Esophagus squamous epithelium (tissue), 5 donors: ENCODE measurements at regions not wholly inside any gene's neighbourhood (a gene's known extent, or its start where the extent isn't known, plus 50 kb on each side); places are given as distances from the start of the nearest gene placed in this dataset.

Experiments used
- DNase-seq: peaks from one replicate; lab custom pipeline; 2025; lab: John Stamatoyannopoulos, UW
- H3K27ac ChIP-seq, 4 donors: fragments of 200-600 bp; sonication (generic); one replicate each; pipeline ENCODE4 v1.5.1; 2016 to 2019; ENCODE audit warnings: mild to moderate bottlenecking in 1 of 4
- H3K27me3 ChIP-seq, 4 donors: fragments of 200-600 bp; sonication (generic); 1 replicate in 3 of 4; 2 replicates in 1 of 4; pipeline versions ENCODE4 v1.5.1 to v1.6.0; 2017 to 2021; ENCODE audit warnings: antibody characterized with exemption in 1 of 4
- H3K36me3 ChIP-seq, 3 donors: fragments of 200-600 bp; sonication (generic); one replicate each; pipeline ENCODE4 v1.5.1; 2016 to 2019
- H3K4me1 ChIP-seq, 3 donors: fragments of 200-600 bp; sonication (generic); one replicate each; pipeline ENCODE4 v1.5.1; 2017 to 2019
- H3K4me3 ChIP-seq, 4 donors: fragments of 200-600 bp; sonication (generic); 1 replicate in 3 of 4; 2 replicates in 1 of 4; pipeline ENCODE4 v1.5.1; 2016 to 2019; ENCODE audit warnings: mild to moderate bottlenecking in 2 of 4, moderate library complexity in 1 of 4
- H3K9me3 ChIP-seq, 3 donors: fragments of 200-600 bp; sonication (generic); one replicate each; pipeline ENCODE4 v1.5.1; 2016 to 2019
- CTCF ChIP-seq, 6 experiments: fragments of 450-650 bp in 4 of 6; fragments of 200-600 bp in 2 of 6; sonication (generic) in 2 of 6; IDR thresholded peaks; one replicate each; pipeline ENCODE4 v1.5.1; 2016 to 2019; ENCODE audit warnings: antibody characterized with exemption in 6 of 6, mild to moderate bottlenecking in 4 of 6, moderate library complexity in 4 of 6
- POLR2A ChIP-seq, 4 donors: fragments of 450-650 bp; IDR thresholded peaks; one replicate each; pipeline ENCODE4 v1.6.1; 2017; ENCODE audit warnings: antibody characterized with exemption in 4 of 4, mild to moderate bottlenecking in 4 of 4, moderate library complexity in 3 of 4
- WGBS, 2 donors: methylation state at CpG; one replicate each; pipeline ENCODE4 v1.1.5; 2018; 5-methylcytosine and 5-hydroxymethylcytosine counted together
- intact Hi-C: fragments of 100-400 bp; cut with DNase I; formaldehyde crosslinking; loops from one replicate; pipeline ENCODE4 v1.15.0; 2022
- donor health status: DM: yes; HTN: yes; CAD: no.

GRCh38 chr13:71320452-71320851, 546.6 kb downstream of the DACH1 start:
- Histone ChIP-seq H3K4me3 (no peak overlapping the region), H3K27me3 (no peaks in the 10 kb centered on the region), H3K9me3 (no peaks in the 10 kb centered on the region), H3K4me1 (no peaks in the 10 kb centered on the region), H3K36me3 (no peaks in the 10 kb centered on the region), H3K27ac (no peak overlapping the region)
- intact Hi-C loops, result no loop called here
- WGBS, 2 donors, result 33 to 73% methylated on average over 1 of the region's 1 CpG
- no peak for TF ChIP-seq POLR2A (IDR thresholded peaks at IDR 0.05)
- TF ChIP-seq CTCF (IDR thresholded peaks at IDR 0.05), result peak in 3 of 6 experiments; percentile 7 to 24 (median 11)
- DNase-seq, result no peak

GRCh38 chr13:71316792-71317363, 550.1 kb downstream of the DACH1 start:
- Histone ChIP-seq H3K4me3 (no peak overlapping the region), H3K27me3 (no peaks in the 10 kb centered on the region), H3K4me1 (no peaks in the 10 kb centered on the region), H3K36me3 (no peaks in the 10 kb centered on the region), H3K27ac (no peak overlapping the region), H3K9me3 (no peaks in the 10 kb centered on the region)
- WGBS, 2 donors, result 46 to 50% methylated on average over 3 of the region's 3 CpGs
- no peak for DNase-seq
- intact Hi-C loops, result no loop called here
- TF ChIP-seq POLR2A (IDR thresholded peaks at IDR 0.05) (no peak), CTCF (IDR thresholded peaks at IDR 0.05) (no peak)

GRCh38 chr13:71312923-71313322, 554.1 kb downstream of the DACH1 start:
- intact Hi-C loops, result no loop called here
- no peak for DNase-seq
- TF ChIP-seq CTCF (IDR thresholded peaks at IDR 0.05) (no peak), POLR2A (IDR thresholded peaks at IDR 0.05) (no peak)

GRCh38 chr13:71309905-71310304, 557.1 kb downstream of the DACH1 start:
- no peaks in the 10 kb centered on the region for H3K9me3 ChIP-seq
- no peaks in the 10 kb centered on the region for H3K4me1 ChIP-seq
- no peak for DNase-seq
- intact Hi-C loops, result no loop called here
- H3K27me3 ChIP-seq, result no peaks in the 10 kb centered on the region
- WGBS, 2 donors, result 58 to 64% methylated on average over 4 of the region's 4 CpGs
- no peak overlapping the region for H3K27ac ChIP-seq
- TF ChIP-seq POLR2A (IDR thresholded peaks at IDR 0.05) (no peak), CTCF (IDR thresholded peaks at IDR 0.05) (no peak)
- no peaks in the 10 kb centered on the region for H3K36me3 ChIP-seq
- no peak overlapping the region for H3K4me3 ChIP-seq

More at GRCh38 chr13:71312923-71313322, 554.1 kb downstream of the DACH1 start:
- Histone ChIP-seq H3K9me3 (no peaks in the 10 kb centered on the region), H3K36me3 (no peaks in the 10 kb centered on the region), H3K27me3 (no peaks in the 10 kb centered on the region), H3K4me3 (no peak overlapping the region), H3K4me1 (no peaks in the 10 kb centered on the region), H3K27ac (no peak overlapping the region)

GRCh38 chr13:71306821-71307220, 560.2 kb downstream of the DACH1 start:
- intact Hi-C loops, result no loop called here
- 52 to 56% methylated on average over 1 of the region's 1 CpG for WGBS, 2 donors
- TF ChIP-seq CTCF (IDR thresholded peaks at IDR 0.05), result no peak
- TF ChIP-seq POLR2A (IDR thresholded peaks at IDR 0.05), result no peak

More at GRCh38 chr13:71306821-71307220, 560.2 kb downstream of the DACH1 start:
- no peak overlapping the region for H3K27ac ChIP-seq
- no peaks in the 10 kb centered on the region for H3K36me3 ChIP-seq
- DNase-seq, result no peak
- no peaks in the 10 kb centered on the region for H3K4me1 ChIP-seq
- H3K9me3 ChIP-seq, result no peaks in the 10 kb centered on the region
- no peaks in the 10 kb centered on the region for H3K27me3 ChIP-seq
- H3K4me3 ChIP-seq, result no peak overlapping the region
